ENCODE measurements at regions not wholly inside any gene's neighbourhood (a gene's known extent, or its start where the extent isn't known, plus 50 kb on each side); places are given as distances from the start of the nearest gene placed in this dataset.

- no peak for TF ChIP-seq CTCF (conservative IDR thresholded peaks at IDR 0.05; ENCODE audit: low read depth, low read length)
- TF ChIP-seq EZH2 (IDR thresholded peaks at IDR 0.05; ENCODE audit: borderline replicate concordance, low read depth, low read length, poor library complexity, severe bottlenecking): no peak
- ChIA-PET POLR2A (ENCODE audit: low non-redundant PET) (no interaction called here), CTCF (interaction anchor here (0.5 kb wide), 1 partner anchor 106 kb away, joined by 3 read pairs; no protein-coding TSS in a partner anchor)
- Histone ChIP-seq H3K27ac (ENCODE audit: low read depth, low read length, poor library complexity, severe bottlenecking) (no peak overlapping the region), H3K27me3 (replicated peaks; ENCODE audit: insufficient read depth, low read depth, low read length, poor library complexity) (peaks cover 87% of the 10 kb centered on the region), H3K36me3 (ENCODE audit: insufficient read depth, low read length, poor library complexity, severe bottlenecking) (no peaks in the 10 kb centered on the region), H3K4me3 (ENCODE audit: low read depth, low read length, poor library complexity, severe bottlenecking) (no peak overlapping the region), H3K4me1 (ENCODE audit: insufficient read depth, low read length, poor library complexity, severe bottlenecking) (no peaks in the 10 kb centered on the region), H3K9me3 (ENCODE audit: low read depth, low read length, poor library complexity, severe bottlenecking) (peaks cover 6% of the 10 kb centered on the region)
- intact Hi-C loops (cut with micrococcal nuclease; ENCODE audit: unreplicated experiment): no loop called here
- no TSS peak for BruUV-seq (replicated peaks)
- DNase-seq (ENCODE audit: low spot score): no peak
Observed at GRCh38 chr10:69703766-69704630, 74.0 kb downstream of the FAM241B start.

GRCh38 chr10:69709366-69709941, 79.4 kb downstream of the FAM241B start:
- no peaks in the 10 kb centered on the region for H3K36me3 ChIP-seq (ENCODE audit: insufficient read depth, low read length, poor library complexity, severe bottlenecking)
- no peak overlapping the region for H3K27ac ChIP-seq (ENCODE audit: low read depth, low read length, poor library complexity, severe bottlenecking)
- H3K4me3 ChIP-seq (ENCODE audit: low read depth, low read length, poor library complexity, severe bottlenecking): no peak overlapping the region
- no peak for DNase-seq (ENCODE audit: low spot score)
- BruUV-seq (replicated peaks): no TSS peak
- H3K4me1 ChIP-seq (ENCODE audit: insufficient read depth, low read length, poor library complexity, severe bottlenecking): no peaks in the 10 kb centered on the region
- no peak for TF ChIP-seq EZH2 (IDR thresholded peaks at IDR 0.05; ENCODE audit: borderline replicate concordance, low read depth, low read length, poor library complexity, severe bottlenecking)
- intact Hi-C loops (cut with micrococcal nuclease; ENCODE audit: unreplicated experiment): no loop called here
- CTCF ChIA-PET: no interaction called here
- H3K27me3 ChIP-seq (replicated peaks; ENCODE audit: insufficient read depth, low read depth, low read length, poor library complexity): peaks cover 40% of the 10 kb centered on the region
- POLR2A ChIA-PET (ENCODE audit: low non-redundant PET): no interaction called here
- H3K9me3 ChIP-seq (ENCODE audit: low read depth, low read length, poor library complexity, severe bottlenecking): peaks cover 3% of the 10 kb centered on the region

GRCh38 chr10:69710008-69710888, 80.2 kb downstream of the FAM241B start:
- Histone ChIP-seq H3K4me3 (ENCODE audit: low read depth, low read length, poor library complexity, severe bottlenecking) (no peak overlapping the region), H3K27ac (ENCODE audit: low read depth, low read length, poor library complexity, severe bottlenecking) (no peak overlapping the region), H3K27me3 (replicated peaks; ENCODE audit: insufficient read depth, low read depth, low read length, poor library complexity) (peaks cover 32% of the 10 kb centered on the region), H3K9me3 (ENCODE audit: low read depth, low read length, poor library complexity, severe bottlenecking) (no peaks in the 10 kb centered on the region), H3K4me1 (ENCODE audit: insufficient read depth, low read length, poor library complexity, severe bottlenecking) (no peaks in the 10 kb centered on the region), H3K36me3 (ENCODE audit: insufficient read depth, low read length, poor library complexity, severe bottlenecking) (no peaks in the 10 kb centered on the region)
- DNase-seq (ENCODE audit: low spot score): no peak
- BruUV-seq (replicated peaks): no TSS peak
- POLR2A ChIA-PET (ENCODE audit: low non-redundant PET): no interaction called here
- CTCF ChIA-PET: no interaction called here
- TF ChIP-seq CTCF (conservative IDR thresholded peaks at IDR 0.05; ENCODE audit: low read depth, low read length) (no peak), EZH2 (IDR thresholded peaks at IDR 0.05; ENCODE audit: borderline replicate concordance, low read depth, low read length, poor library complexity, severe bottlenecking) (no peak)
- intact Hi-C loops (cut with micrococcal nuclease; ENCODE audit: unreplicated experiment): no loop called here
